ENCODE measurements at regions not wholly inside any gene's neighbourhood (a gene's known extent, or its start where the extent isn't known, plus 50 kb on each side); places are given as distances from the start of the nearest gene placed in this dataset.

DNA sequence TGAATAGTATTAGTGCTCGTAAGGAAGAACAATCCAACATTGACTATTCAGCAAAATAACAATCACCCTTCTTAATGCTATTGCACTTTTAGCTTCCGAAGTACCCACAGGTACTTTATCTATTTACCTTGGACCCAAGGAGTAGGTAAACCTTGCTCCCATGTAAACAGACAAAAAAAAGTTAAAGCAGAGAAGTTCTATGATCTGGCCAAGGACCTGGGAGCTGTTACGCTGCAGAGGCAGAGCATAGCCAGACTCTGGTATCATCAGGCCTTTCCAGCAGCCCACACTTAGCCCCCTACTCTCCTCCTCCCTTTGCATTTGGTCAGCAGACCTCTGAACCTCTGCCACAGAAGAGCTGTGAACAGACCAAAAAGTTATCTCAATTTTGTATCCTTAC lies 130.3 kb upstream of the TPM1 start:
- TF ChIP-seq POLR2AphosphoS5 (IDR thresholded peaks at IDR 0.05; ENCODE audit: low read depth, low read length) (no peak), POLR2A (IDR thresholded peaks at IDR 0.05; ENCODE audit: low read depth, low read length) (no peak), PAX5 (IDR thresholded peaks at IDR 0.05; ENCODE audit: insufficient read depth, low read length, severe bottlenecking) (no peak), SPI1 (IDR thresholded peaks at IDR 0.05; ENCODE audit: low read depth, low read length) (no peak), TAF1 (IDR thresholded peaks at IDR 0.05; ENCODE audit: low read depth, low read length) (no peak), POU2F2 (IDR thresholded peaks at IDR 0.05; ENCODE audit: low read depth, low read length) (no peak)
